ENCODE measurements at regions not wholly inside any gene's neighbourhood (a gene's known extent, or its start where the extent isn't known, plus 50 kb on each side); places are given as distances from the start of the nearest gene placed in this dataset.

DNA sequence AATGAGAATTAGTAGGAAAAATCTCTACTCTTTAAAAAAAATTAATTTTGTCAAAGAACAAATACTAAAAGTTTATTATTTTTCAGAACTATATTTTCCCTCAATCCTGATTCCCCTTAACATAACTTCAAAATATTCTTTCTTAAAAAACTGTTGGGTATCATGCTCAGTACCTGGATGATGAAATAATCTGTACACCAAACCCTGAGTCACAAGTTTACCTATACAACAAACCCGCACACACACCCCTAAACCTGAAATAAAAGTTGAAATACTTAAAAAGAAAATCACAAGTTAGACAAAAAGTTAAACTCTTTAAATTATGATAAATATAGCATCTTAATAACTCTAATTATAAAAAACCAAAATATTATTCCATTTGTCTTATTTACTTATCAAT is 812.3 kb downstream of the MAT2B start:
- TF ChIP-seq, protein P1, sequence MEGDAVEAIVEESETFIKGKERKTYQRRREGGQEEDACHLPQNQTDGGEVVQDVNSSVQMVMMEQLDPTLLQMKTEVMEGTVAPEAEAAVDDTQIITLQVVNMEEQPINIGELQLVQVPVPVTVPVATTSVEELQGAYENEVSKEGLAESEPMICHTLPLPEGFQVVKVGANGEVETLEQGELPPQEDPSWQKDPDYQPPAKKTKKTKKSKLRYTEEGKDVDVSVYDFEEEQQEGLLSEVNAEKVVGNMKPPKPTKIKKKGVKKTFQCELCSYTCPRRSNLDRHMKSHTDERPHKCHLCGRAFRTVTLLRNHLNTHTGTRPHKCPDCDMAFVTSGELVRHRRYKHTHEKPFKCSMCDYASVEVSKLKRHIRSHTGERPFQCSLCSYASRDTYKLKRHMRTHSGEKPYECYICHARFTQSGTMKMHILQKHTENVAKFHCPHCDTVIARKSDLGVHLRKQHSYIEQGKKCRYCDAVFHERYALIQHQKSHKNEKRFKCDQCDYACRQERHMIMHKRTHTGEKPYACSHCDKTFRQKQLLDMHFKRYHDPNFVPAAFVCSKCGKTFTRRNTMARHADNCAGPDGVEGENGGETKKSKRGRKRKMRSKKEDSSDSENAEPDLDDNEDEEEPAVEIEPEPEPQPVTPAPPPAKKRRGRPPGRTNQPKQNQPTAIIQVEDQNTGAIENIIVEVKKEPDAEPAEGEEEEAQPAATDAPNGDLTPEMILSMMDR (IDR thresholded peaks at IDR 0.05): no peak
- no peak for TF ChIP-seq EZH2 (IDR thresholded peaks at IDR 0.05; ENCODE audit: borderline replicate concordance, insufficient read depth, low read depth, low read length, poor library complexity, severe bottlenecking)
